ENCODE measurements at regions not wholly inside any gene's neighbourhood (a gene's known extent, or its start where the extent isn't known, plus 50 kb on each side); places are given as distances from the start of the nearest gene placed in this dataset.
"Not testable (repeated sequence)": the region's sequence is repeated elsewhere in the genome, so short reads cannot be mapped to it uniquely, and the experiment has no call there.

DNA sequence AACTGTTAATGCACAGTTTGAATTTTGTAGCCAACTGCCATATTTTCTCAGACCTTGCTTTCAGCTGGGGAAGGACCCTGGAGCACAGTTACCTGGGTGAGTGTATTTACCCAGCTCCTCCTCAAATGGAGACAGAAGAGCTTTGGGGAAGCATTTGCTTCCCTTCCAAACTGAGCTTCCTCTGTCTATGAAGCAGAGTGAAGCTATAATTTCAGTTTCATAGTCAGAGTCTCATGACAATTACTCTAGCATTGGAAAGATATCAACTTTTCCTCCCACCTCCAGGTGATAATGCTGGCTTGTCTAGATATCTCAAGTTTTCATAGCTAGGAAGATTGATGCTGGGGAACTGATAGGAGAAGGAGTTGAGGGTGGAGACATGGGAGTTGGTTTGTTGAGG, 406.4 kb upstream of the CLINT1 start:
- DNase-seq (ENCODE audit: low read depth in 3 of 3): no peak

DNA sequence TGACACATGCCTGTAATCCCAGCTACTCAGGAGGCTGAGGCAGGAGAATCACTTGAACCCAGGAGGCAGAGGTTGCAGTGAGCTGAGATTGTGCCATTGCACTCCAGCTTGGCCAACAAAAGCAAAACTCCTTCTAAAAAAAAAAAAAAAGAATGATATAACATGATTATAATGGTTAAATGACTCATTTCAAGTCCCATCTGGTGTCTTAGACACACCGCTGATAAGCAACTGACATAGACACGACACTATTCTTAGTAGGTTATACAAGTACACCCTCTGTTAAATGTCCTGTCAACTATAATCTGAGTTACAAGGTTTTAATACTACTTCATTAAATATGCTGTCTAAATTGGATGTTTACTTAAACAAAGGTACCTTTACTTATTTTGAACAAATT, 405.3 kb upstream of the CLINT1 start:
- no peak for DNase-seq (ENCODE audit: low read depth in 3 of 3)

DNA sequence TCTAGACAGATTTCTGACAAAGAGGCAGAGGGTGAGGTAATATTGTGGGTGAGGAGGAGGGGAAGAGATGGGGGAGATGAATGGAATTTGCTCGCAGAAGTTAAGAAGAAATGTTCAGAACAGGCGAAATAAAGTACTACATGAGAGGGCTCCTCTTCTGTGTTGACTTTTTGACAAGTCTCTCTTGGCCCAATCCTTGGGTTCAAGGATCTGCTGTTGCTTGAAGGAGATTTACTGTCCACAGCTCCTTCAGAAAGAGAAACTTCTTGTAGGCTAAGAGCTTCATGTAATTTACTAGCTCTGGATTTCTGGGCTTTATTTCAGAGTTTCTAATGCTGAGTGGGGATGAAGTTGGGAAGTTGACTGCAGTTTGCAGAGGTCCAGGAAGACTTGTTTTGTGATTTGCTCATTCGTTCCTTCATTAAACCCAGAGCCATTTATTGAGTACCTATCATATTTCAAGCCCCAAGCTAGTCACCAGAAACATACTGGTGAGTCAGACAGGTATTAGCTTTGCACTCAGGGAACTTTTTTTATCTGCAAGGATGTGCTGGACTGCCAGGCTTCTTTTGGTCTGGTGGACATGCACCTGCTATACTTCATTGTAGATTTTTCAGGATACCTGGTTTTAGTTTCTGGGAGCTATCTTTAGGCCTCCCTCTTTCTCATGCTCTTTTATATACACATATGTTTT, 402.9 kb upstream of the CLINT1 start:
- DNase-seq (ENCODE audit: low read depth in 3 of 3): no peak

DNA sequence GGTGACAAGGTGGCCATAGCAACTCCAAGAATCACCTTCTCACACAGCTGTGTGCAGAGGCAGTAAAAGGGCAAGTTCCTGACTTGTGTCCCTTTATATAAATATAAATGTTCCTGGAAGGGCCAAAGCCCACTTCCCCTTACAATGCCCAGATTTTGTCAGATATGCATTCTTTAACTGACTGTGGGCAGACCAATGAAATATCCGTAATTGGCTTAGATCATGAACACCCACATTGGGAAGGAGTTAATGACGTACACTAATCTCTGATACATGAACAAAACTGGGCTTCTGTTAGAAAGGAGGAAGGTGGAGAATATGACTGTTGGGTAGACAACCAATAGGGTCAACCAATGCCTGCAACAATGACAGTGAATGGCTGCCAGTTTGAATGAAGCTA, 397.2 kb upstream of the CLINT1 start:
- no peak for DNase-seq (ENCODE audit: low read depth in 3 of 3)

DNA sequence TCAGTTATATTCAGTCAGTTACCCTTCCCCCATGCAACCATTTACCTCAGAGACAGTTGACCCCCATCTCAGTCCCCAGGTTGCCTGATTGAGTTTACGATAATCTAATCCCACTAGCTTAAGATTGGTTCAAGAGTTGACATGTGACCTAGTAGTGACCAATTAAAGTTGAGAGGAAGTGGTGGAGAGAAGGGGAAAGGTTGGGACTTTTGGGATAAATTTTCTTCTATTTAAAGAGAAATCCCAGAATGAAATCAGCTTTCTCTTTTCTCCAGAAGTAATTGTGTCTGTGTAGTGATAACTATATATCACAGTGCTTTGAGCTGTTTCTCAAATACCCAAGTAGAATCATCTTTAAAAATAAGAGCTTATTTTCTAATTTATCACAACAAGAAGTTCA, 396.7 kb upstream of the CLINT1 start:
- no peak for DNase-seq (ENCODE audit: low read depth in 3 of 3)

DNA sequence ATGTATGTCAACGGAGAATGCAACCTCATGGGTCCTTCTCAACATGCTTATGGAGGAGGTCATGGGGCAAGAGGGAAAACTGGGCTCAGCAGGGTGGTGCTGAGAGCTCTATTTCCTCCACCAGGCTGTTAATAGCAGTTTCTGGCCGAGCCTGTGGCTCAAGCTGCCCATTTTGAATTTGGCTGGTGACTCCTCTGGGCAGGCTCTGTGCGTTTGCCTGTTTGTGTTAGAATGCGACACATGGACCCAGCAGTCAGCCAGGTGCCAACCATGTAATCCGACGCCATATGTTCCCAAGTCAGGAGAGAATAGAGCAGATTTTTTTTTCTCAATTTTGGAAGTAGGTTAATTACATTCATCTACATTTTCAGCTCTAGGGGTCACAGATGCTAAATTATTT, 387.7 kb upstream of the CLINT1 start:
- DNase-seq (ENCODE audit: low read depth in 3 of 3): no peak

DNA sequence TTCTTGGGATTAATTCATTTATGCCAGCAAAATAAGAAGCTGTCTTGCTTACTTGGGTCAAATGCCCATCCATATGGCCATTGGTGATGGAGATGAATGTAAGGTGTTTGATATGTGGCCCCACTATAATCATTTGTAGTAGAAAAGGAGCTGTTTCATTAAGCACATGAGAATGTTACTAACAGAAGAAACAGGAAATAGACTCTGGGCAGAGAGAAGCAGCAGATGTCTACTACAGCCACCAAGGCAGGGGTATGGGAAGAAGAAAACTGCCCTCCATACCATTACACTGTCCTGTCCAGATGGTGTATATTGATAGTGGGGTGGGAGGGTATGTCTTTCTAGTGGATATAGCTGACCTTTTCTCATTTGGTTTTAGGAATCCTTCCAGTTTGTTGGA, 386.6 kb upstream of the CLINT1 start:
- DNase-seq (ENCODE audit: low read depth in 3 of 3): no peak

DNA sequence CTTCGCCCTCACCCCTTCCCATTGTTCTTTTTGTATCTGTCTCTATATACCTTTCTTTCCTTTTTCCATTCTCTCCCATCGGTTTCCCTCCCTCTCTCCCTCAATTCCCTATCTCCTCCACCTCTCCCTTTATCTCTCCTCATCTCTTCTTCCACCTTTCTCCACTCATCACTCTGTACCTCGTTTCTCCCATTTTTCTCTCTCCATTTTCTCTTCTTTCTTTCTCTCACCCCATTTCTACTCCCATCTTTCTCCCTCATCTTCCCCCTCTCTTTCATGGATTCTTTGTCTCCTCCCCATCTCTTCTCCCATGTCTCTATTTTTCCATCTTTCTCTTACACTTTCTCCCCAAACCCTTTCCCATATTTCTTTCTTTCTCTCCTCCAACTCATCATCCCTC, 385.9 kb upstream of the CLINT1 start:
- DNase-seq (ENCODE audit: low read depth in 3 of 3): no peak

DNA sequence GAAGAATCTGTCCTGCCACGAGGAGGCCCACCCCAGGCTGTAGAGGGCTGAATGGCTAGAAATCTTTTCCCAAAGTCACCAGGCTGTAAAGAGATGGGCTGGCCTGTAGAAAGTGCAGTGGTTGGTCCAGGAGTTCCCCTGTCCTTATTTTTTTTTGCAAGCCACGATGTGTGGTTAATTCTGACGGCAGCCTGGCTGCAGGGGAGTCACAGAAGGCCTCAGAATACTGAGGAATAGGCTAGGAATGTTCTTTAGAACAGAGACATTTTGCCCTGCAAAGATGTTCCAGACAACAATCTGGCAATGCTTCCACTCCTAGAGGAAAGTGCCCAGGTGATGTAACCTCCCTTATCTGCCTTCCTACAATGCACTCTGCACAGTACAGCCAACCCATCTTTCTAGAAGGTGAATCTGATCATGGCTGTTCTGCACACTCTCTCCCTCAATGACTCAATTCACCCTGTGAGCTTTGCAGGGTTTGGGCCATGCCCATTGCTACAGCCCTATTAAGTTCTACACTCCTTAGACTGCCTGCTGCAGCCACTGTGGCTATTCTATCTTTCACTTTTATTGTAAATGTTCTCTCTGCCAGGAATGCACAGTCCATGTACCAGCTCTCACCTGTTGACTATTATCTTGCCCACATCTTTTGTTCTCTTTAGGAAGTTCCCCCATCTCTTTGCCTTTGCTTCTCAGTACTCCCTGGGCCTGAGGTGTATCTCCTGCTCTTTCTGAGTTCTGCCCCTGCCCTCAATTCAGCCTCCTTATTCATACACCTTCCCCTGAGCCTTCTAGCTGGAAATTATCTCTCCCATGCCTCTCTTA, 377.8 kb upstream of the CLINT1 start:
- DNase-seq (ENCODE audit: low read depth in 3 of 3): no peak

DNA sequence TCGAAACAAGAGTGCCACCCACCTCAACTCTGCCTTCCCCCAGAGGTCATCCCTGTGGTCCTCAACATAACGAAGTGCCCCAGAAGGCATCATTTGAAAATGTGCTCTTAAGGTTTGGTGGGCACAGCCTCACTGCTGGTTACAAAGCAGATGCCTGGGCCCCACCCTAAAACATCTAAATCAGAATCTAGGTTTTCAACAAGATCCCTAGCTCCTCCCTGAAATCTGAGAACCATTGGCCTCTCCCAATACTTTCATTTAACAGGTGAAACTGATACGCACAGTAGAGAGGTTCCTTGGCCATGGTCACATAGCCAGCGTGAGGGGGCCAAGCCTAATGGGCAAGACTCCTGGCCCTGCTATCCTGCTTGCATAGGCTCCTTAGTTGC, 376.2 kb upstream of the CLINT1 start:
- no peak for DNase-seq (ENCODE audit: low read depth in 3 of 3)

DNA sequence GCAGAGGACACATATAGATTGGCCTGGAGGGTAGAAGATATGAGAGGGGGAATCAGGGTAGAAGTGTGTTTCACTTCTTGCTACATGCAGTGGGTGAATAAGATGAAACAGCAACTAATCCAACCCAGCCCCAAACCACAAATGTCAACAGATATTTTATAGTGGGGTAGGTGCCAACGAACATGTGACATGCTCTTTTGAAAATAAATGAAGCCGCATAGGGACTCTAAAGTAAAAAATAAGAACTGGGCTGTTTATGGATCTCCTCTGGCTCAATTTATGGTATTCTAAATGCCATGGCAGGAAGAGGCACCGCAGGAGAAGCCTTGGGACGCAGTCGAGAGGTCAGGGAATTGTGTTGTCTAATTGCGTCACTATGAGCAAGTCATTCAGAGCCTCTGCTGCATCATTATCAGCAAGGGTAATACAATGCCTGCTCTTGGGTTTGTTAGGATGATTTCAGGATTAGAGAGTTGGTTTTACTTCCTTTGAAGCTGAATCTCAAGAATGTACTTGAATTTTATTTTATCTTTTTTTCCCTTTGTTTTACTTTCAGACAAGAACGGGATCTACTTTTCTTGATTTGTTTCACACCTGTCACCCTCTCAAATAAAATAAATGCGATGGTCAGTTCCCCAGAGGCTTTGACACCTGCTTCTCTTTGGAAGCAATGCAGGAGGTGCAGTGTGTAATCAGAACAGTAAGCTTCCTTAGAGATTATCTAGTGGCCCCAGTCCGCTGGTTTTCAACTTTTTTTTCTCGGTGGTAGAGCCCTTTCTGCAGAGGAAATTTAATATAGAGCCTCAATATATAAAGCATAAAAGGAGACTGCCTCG, 375.6 kb upstream of the CLINT1 start:
- DNase-seq (ENCODE audit: low read depth in 3 of 3): no peak

DNA sequence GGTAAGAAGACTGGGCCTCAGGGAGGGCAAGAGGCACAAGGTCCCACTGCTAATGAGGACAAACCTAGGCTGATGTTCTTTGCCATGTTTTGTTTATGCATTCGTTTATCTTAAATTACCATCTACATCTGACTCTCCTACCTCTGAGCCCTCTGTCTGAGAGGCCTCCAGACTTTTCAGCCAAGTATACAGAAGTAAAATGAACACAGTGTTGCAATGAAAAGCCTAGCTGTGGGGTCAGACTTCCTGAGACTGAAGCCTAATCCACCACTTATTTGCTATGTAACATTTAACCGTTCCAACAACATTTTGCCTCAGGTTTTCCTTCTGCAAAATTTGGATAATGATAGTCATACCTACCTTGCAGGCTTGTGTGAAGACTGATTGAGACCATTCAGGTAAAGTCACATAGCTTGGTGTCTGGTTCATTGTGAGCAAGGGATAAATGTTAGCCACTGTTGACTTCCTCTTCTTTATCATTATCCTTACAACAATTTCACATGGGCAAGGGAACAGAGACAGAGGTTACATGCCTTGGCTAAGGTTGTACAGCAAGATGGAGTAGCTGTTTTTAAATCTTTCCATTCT, 374.9 kb upstream of the CLINT1 start:
- no peak for DNase-seq (ENCODE audit: low read depth in 3 of 3)

DNA sequence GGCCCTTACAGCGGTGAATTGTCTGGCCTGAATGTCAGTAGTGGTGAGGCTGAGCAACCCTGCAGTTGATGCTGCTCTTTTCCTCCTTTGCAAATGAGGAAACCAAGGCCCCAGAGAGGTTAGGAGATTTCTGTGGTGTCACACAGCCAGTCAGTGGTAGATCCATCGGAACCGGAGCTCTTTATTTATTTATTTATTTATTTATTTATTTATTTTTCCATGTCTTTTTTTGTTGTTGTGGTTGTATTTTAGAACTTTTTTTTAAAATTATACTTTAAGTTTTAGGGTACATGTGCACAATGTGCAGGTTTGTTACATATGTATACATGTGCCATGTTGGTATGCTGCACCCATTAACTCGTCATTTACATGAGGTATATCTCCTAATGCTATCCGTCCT, 368.4 kb upstream of the CLINT1 start:
- DNase-seq (ENCODE audit: low read depth in 3 of 3): not testable (repeated sequence)

DNA sequence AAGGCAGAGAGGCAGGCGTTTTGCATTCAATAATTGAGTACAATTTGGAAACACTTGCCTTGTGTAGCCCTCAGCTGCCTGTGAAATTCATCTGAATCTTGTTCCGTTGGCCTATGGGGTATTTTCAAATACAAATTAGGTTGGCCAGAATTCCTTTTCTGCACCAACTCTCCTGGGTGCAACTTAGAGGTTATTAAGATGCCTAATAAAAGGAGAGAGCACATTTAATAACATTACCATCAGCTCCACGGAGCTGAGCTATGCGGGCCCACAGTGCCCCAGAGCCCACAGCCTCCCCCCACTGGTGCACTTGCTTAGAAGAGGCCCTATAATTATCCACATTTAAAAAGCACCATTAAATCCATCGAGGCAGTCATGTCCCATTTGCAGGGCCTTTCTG, 367.6 kb upstream of the CLINT1 start:
- no peak for DNase-seq (ENCODE audit: low read depth in 3 of 3)

DNA sequence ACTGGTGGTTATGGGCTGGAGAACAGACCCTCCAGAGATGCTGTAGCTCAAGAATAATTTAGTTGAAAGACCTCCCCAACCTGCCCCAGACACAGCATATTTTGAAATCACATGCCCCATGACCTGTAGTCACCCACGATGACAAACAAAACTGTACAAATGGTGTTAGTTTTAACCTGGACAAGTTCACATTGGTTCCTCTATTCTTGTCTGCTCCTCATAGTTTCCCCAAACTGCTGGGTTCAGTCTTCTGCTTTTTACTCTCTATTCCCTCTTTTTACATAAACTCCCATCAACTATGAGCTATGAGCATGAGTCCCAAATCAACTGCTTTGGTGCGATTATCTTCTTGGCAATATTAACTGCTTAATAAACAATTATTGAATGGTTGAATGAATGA, 365.3 kb upstream of the CLINT1 start:
- DNase-seq (ENCODE audit: low read depth in 3 of 3): no peak

DNA sequence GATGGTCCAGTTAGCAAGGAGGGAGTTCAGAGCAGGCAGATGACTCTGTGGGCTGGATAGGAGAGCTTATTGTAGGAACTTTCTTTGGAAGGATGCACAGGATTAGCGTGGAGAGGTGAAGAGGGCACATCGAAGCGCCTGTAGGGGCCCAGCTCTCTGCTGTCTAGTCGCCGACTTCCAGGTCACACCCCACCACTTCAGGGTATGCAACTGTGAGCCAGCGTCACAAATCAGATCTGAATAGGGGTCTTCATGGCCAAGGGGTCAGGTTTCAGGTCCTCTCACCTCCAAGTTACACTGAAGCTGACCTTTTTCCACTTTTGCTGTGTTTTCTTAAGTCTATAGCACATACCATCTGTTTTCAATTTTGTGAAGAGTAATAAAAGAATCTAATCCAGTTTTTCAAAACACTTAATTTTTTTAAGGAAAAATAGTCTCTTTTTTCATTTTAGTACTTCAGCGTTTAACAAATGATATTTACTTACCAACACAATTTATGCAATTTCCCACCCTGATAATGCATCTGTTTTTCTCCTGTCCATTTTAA, 364.2 kb upstream of the CLINT1 start:
- no peak for DNase-seq (ENCODE audit: low read depth in 3 of 3)

DNA sequence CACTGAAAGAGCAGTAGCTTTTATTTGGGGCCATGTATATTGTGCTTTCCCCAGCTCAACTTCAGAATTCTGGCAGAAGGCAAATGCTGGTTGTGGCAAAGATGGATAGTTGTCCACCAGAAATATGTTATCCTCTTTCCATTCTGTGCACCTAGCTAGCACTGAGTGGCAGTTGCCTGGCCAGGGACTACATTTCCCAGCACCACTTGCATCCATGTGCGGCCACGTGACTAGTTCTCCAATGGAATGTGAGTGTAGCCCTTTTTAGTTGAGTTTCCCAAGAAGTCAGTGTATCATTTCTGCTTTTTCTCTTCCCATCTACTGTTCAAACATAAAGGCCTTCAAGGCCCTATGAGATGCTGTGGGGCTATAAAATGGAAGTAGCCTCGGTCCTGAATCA, 354.0 kb upstream of the CLINT1 start:
- DNase-seq (ENCODE audit: low read depth in 3 of 3): no peak

DNA sequence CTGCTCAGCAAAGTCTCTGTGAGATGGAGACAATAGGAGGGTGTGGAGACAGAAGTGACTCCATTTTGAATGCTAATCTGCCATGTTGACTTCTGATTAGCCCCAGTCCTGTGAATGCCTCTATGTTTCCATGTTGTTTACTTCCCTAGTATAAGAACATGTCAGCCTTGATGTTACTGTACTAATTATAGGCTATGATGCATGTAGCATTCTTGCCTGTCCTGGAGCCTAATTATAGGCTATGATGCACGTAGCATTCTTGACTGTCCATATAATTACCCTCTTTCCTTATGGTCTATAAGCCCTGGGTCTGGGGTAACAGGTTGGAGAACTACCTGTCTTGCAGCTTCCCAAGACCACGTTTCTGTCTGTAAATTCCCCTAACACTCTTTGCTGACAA, 353.3 kb upstream of the CLINT1 start:
- DNase-seq (ENCODE audit: low read depth in 3 of 3): no peak

DNA sequence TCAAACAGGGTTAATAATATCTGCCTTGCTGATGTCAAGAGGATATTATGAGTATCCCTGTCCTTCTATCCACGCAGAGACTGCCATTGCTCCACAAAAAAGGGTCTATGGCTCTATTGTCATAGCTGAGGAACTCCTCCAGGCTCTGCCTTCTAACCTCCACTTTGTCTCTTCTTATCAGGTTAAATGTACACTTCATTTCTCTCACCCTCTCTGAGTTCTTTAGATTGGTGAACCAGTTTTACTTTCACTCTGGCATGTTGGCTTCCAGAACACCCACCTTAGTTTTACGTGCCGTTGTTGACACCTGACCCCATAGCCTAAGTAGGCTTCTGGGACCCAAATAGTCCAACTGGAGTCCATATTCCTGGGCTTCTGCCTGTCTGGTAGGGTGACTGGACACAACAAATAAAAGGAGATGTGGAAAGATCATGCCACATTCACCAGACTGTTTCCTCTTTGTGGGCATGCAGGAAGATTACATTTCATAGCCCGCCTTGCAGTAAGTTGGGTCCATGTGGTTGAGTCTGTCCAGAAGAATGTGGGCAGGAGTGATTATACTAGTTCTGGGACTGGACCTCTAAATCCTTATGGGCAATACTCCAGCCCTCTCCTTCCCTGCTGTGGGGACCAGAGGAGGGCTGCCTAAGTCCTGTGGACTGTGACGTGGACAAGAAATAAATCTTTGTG, 350.4 kb upstream of the CLINT1 start:
- DNase-seq (ENCODE audit: low read depth in 3 of 3): no peak

DNA sequence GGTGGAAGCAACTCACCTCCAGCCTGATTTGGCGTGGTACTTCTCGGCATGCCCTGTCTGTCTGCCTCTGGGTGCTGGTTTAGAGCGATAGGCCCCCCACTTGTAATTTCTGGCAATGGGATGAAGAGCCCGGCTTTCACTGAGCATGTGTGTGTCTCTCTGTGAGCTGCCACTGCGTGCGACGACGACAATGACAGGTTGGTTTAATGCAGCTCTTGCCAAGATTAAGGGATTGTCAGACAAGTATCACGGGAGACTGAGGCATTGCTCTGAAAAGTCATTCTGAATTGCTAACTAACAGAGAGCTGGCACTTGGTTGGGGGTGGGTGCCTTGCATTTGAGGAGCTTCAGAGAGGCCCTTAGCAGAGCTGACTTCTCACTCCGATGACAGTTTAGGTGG, 348.8 kb upstream of the CLINT1 start:
- DNase-seq (ENCODE audit: low read depth in 3 of 3): no peak

DNA sequence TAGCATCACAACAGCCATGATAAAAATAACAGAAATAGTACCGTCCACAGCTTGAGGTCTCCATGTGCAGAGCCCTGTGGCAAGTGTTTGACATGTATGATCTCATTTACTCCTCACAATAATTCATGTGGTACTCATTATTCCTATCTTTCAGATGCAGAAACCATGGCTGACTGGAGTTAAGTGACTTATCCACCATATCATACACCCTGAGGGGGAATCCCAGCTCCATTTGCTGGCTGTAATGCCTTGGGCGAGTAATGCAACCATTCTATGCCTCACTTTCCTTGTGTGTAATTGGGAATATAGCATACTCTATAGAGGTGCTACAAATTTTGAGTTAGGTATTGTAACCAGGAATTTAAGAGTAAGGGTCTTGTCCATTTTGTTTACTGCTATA, 347.0 kb upstream of the CLINT1 start:
- DNase-seq (ENCODE audit: low read depth in 3 of 3): no peak
